HCT116 (cell line): ENCODE measurements at regions not wholly inside any gene's neighbourhood (a gene's known extent, or its start where the extent isn't known, plus 50 kb on each side); places are given as distances from the start of the nearest gene placed in this dataset.

ENCODE experiments used
- ATAC-seq: fragments of 200-7000 bp; cut with Tn5 transposase; 2 replicates; pipeline ENCODE4 v1.9.1; 2020; ENCODE audit warnings: mild to moderate bottlenecking, moderate library complexity
- BruUV-seq: library from RNA; stranded (reverse); fragments of 400-500 nt; replicated peaks from 2 replicates; lab custom pipeline; 2021; lab: Mats Ljungman, UMichigan
- CTCF ChIA-PET: fragments of 300-600 bp; sonication (Branson Sonifier 250); formaldehyde crosslinking; loops from one replicate; lab custom pipeline; 2021; ENCODE audit warnings: antibody characterized with exemption; lab: Charles Lee
- POLR2A ChIA-PET: fragments of 300-600, 350-600 bp; sonication (Branson Sonifier 250); formaldehyde crosslinking; loops from one replicate; lab custom pipeline; 2021; ENCODE audit warnings: antibody characterized with exemption; lab: Charles Lee
- RAD21 ChIA-PET, 2 experiments: fragments of 300-600 bp; sonication (Branson Sonifier 250); formaldehyde crosslinking; loops; one replicate each; lab custom pipeline; 2023; ENCODE audit warnings: low total read pairs in 2 of 2; ENCODE audit not compliant: uncharacterized antibody in 2 of 2, unreplicated experiment in 2 of 2, low non-redundant PET in 1 of 2; lab: Charles Lee
- DNase-seq: peaks from one replicate; pipeline ENCODE4 v3.0.0-alpha.2; 2010; ENCODE audit warnings: low read depth, low spot score
- H2AFZ ChIP-seq: fragments of 200-600 bp; shearing (Covaris generic), sonication (generic); 2 replicates; pipeline ENCODE4 v1.6.1; 2017; ENCODE audit warnings: low read depth, mixed run types, mixed read lengths, antibody characterized with exemption, low read length; ENCODE audit not compliant: poor library complexity, severe bottlenecking
- H3K27ac ChIP-seq: 2 replicates; pipeline ENCODE4 v1.5.1; 2012; ENCODE audit warnings: low read depth, low read length
- H3K27me3 ChIP-seq: fragments of 200-600 bp; sonication (generic); 2 replicates; pipeline ENCODE4 v1.6.1; 2016; ENCODE audit warnings: mixed run types, low read length, mixed read lengths; ENCODE audit not compliant: insufficient read depth
- H3K36me3 ChIP-seq, 2 experiments: fragments of 200-500 bp in 1 of 2; fragments of 200-600 bp in 1 of 2; sonication (Bioruptor generic) in 1 of 2; sonication (generic) in 1 of 2; 2 replicates each; pipeline versions ENCODE4 v1.5.1 to v1.6.1; 2014 to 2016; ENCODE audit warnings: low read length in 2 of 2, inconsistent platforms in 1 of 2, mixed read lengths in 1 of 2, mixed run types in 1 of 2; ENCODE audit not compliant: insufficient read depth in 2 of 2, control insufficient read depth in 1 of 2
- H3K4me1 ChIP-seq, 2 experiments: fragments of 200-600 bp in 1 of 2; sonication (generic) in 1 of 2; 2 replicates each; pipeline versions ENCODE4 v1.5.1 to v1.6.1; 2012 to 2017; ENCODE audit warnings: low read length in 2 of 2, inconsistent platforms in 1 of 2, mild to moderate bottlenecking in 1 of 2, mixed read lengths in 1 of 2, mixed run types in 1 of 2, moderate library complexity in 1 of 2; ENCODE audit not compliant: insufficient read depth in 2 of 2, control insufficient read depth in 1 of 2
- H3K4me2 ChIP-seq: fragments of 200-600 bp; sonication (generic); 2 replicates; pipeline ENCODE4 v1.6.1; 2017; ENCODE audit warnings: mixed run types, low read length, mixed read lengths
- H3K4me3 ChIP-seq, 2 experiments: fragments of 200-600 bp in 1 of 2; sonication (generic) in 1 of 2; replicated peaks in 1 of 2; 2 replicates each; pipeline ENCODE4 v1.5.1; 2011 to 2016; ENCODE audit warnings: low read length in 2 of 2, control low read depth in 1 of 2, low read depth in 1 of 2, mild to moderate bottlenecking in 1 of 2, mixed read lengths in 1 of 2, mixed run types in 1 of 2
- H3K79me2 ChIP-seq: fragments of 200-600 bp; sonication (generic); 2 replicates; pipeline ENCODE4 v1.6.1; 2017; ENCODE audit warnings: mild to moderate bottlenecking, mixed run types, low read length, moderate library complexity, mixed read lengths; ENCODE audit not compliant: insufficient read depth
- H3K9ac ChIP-seq: fragments of 200-600 bp; sonication (generic); 2 replicates; pipeline ENCODE4 v1.6.1; 2016; ENCODE audit warnings: low read length, mixed read lengths
- H3K9me2 ChIP-seq: fragments of 200-600 bp; sonication (generic), shearing (Covaris generic); 2 replicates; pipeline ENCODE4 v1.6.1; 2017; ENCODE audit warnings: mixed run types, mild to moderate bottlenecking, moderate library complexity; ENCODE audit not compliant: insufficient read depth
- H3K9me3 ChIP-seq, 2 experiments: fragments of 200-500 bp in 1 of 2; fragments of 200-600 bp in 1 of 2; sonication (Bioruptor generic) in 1 of 2; sonication (generic) in 1 of 2; 2 replicates each; pipeline ENCODE4 v1.6.1; 2014 to 2017; ENCODE audit warnings: low read length in 2 of 2, mixed read lengths in 2 of 2, inconsistent platforms in 1 of 2, low read depth in 1 of 2, mild to moderate bottlenecking in 1 of 2, mixed run types in 1 of 2, moderate library complexity in 1 of 2; ENCODE audit not compliant: control insufficient read depth in 1 of 2, insufficient read depth in 1 of 2
- H4K20me1 ChIP-seq: fragments of 200-600 bp; sonication (generic), shearing (Covaris generic); 2 replicates; pipeline ENCODE4 v1.6.1; 2017; ENCODE audit warnings: mixed run types, mild to moderate bottlenecking, moderate library complexity; ENCODE audit not compliant: insufficient read depth
- EGR1 ChIP-seq: IDR thresholded peaks from 2 replicates; pipeline ENCODE4 v1.6.1; 2012; ENCODE audit warnings: low read depth
- EZH2 ChIP-seq: fragments of 200-600 bp; sonication (generic); IDR thresholded peaks from 2 replicates; pipeline ENCODE4 v1.6.1; 2017; ENCODE audit warnings: antibody characterized with exemption, mixed run types
- FOSL1 ChIP-seq: IDR thresholded peaks from 2 replicates; pipeline ENCODE4 v1.6.1; 2012; ENCODE audit warnings: low read depth
- POLR2A ChIP-seq: IDR thresholded peaks from 2 replicates; pipeline ENCODE4 v1.7.0; 2011; ENCODE audit warnings: borderline replicate concordance; ENCODE audit not compliant: insufficient read depth, insufficient read length; ENCODE audit errors: extremely low read depth
- POLR2AphosphoS5 ChIP-seq: IDR thresholded peaks from 2 replicates; pipeline ENCODE4 v1.6.1; 2011; ENCODE audit warnings: mild to moderate bottlenecking, low read depth, low read length, moderate library complexity
- RAD21 ChIP-seq: IDR thresholded peaks from 2 replicates; pipeline ENCODE4 v1.6.1; 2012; ENCODE audit warnings: low read depth, mild to moderate bottlenecking
- SIN3A ChIP-seq: IDR thresholded peaks from 2 replicates; pipeline ENCODE4 v1.6.1; 2012; ENCODE audit warnings: low read depth
- SP1 ChIP-seq: IDR thresholded peaks from 2 replicates; pipeline ENCODE4 v1.6.1; 2012; ENCODE audit warnings: low read depth
- SRF ChIP-seq: IDR thresholded peaks from 2 replicates; pipeline ENCODE4 v1.6.1; 2012; ENCODE audit warnings: low read depth
- TCF7L2 ChIP-seq: IDR thresholded peaks from 2 replicates; pipeline ENCODE4 v1.7.0; 2011; ENCODE audit warnings: borderline replicate concordance, inconsistent platforms; ENCODE audit not compliant: insufficient read depth, insufficient read length; ENCODE audit errors: extremely low read depth
- YY1 ChIP-seq: IDR thresholded peaks from 2 replicates; pipeline ENCODE4 v1.6.1; 2011; ENCODE audit warnings: low read length, low read depth, moderate library complexity, mild to moderate bottlenecking; ENCODE audit not compliant: insufficient replicate concordance; ENCODE audit errors: extremely low read depth
- ZFX ChIP-seq: fragments of 450-650 bp; IDR thresholded peaks from 2 replicates; pipeline ENCODE4 v1.6.1; 2017
- ZNF274 ChIP-seq: fragments of 200-500 bp; sonication (Bioruptor generic); IDR thresholded peaks from 2 replicates; pipeline ENCODE4 v1.6.1; 2014; ENCODE audit warnings: mild to moderate bottlenecking, low read depth, low read length, inconsistent platforms
- intact Hi-C: fragments of 100-400 bp; cut with micrococcal nuclease; formaldehyde crosslinking; loops from 2 replicates; pipeline ENCODE4 v1.10.0; 2022
- TF ChIP-seq, protein P1 (sequence below): IDR thresholded peaks from 2 replicates; pipeline ENCODE4 v1.6.1; 2012; ENCODE audit warnings: low read depth
- TF ChIP-seq, protein P2 (sequence below): IDR thresholded peaks from 2 replicates; pipeline ENCODE4 v1.6.1; 2011; ENCODE audit warnings: mild to moderate bottlenecking, low read length, moderate library complexity; ENCODE audit not compliant: insufficient replicate concordance; ENCODE audit errors: extremely low read depth
- TF ChIP-seq, protein P3 (sequence below): IDR thresholded peaks from 2 replicates; pipeline ENCODE4 v1.6.1; 2012
- TF ChIP-seq, protein P4 (sequence below), 3 experiments: fragments of 200-600 bp in 1 of 3; sonication (generic) in 1 of 3; IDR thresholded peaks in 2 of 3; conservative IDR thresholded peaks in 1 of 3; 2 replicates each; pipeline ENCODE4 v1.5.1; 2012 to 2017; ENCODE audit warnings: low read depth in 2 of 3, low read length in 2 of 3, antibody characterized with exemption in 1 of 3, borderline replicate concordance in 1 of 3, control low read depth in 1 of 3, mild to moderate bottlenecking in 1 of 3, mixed read lengths in 1 of 3, mixed run types in 1 of 3, moderate library complexity in 1 of 3; ENCODE audit not compliant: insufficient read depth in 1 of 3
- TF ChIP-seq, protein P5 (sequence below): IDR thresholded peaks from 2 replicates; pipeline ENCODE4 v1.6.1; 2012

DNA sequence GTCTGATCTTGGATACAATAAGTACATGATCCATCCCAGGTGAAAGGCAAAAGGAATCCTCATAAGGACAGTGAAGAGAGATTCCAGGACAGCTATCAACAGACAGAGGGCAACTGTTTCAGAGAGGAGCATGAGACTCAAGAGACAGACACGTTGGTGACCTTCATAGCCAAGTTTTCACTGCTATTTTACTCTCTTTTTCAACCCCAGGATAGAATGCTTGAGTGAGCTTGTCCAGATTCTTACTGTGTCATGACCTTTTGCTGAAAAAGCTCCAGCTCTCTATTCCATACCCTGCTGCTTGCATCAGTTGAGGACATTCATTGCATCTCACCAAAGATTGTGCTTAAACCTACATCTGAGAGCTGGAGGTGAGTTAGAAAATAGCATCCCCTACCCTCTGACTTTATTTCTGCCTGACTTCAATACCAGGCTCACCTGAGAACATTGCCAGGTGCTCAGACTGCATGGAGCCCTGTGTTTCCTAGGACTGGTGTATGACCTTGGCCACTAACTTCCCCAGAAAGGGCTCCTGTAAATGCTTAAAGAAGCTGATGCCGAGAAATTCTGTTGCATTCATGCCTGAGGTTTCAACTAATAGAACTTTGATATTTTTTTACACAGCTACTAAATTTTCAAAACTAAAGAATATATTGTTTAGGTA is 70.4 kb upstream of the TMEM17 start:
- TF ChIP-seq, protein P1, sequence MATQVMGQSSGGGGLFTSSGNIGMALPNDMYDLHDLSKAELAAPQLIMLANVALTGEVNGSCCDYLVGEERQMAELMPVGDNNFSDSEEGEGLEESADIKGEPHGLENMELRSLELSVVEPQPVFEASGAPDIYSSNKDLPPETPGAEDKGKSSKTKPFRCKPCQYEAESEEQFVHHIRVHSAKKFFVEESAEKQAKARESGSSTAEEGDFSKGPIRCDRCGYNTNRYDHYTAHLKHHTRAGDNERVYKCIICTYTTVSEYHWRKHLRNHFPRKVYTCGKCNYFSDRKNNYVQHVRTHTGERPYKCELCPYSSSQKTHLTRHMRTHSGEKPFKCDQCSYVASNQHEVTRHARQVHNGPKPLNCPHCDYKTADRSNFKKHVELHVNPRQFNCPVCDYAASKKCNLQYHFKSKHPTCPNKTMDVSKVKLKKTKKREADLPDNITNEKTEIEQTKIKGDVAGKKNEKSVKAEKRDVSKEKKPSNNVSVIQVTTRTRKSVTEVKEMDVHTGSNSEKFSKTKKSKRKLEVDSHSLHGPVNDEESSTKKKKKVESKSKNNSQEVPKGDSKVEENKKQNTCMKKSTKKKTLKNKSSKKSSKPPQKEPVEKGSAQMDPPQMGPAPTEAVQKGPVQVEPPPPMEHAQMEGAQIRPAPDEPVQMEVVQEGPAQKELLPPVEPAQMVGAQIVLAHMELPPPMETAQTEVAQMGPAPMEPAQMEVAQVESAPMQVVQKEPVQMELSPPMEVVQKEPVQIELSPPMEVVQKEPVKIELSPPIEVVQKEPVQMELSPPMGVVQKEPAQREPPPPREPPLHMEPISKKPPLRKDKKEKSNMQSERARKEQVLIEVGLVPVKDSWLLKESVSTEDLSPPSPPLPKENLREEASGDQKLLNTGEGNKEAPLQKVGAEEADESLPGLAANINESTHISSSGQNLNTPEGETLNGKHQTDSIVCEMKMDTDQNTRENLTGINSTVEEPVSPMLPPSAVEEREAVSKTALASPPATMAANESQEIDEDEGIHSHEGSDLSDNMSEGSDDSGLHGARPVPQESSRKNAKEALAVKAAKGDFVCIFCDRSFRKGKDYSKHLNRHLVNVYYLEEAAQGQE, result no peak
- TF ChIP-seq, protein P2, sequence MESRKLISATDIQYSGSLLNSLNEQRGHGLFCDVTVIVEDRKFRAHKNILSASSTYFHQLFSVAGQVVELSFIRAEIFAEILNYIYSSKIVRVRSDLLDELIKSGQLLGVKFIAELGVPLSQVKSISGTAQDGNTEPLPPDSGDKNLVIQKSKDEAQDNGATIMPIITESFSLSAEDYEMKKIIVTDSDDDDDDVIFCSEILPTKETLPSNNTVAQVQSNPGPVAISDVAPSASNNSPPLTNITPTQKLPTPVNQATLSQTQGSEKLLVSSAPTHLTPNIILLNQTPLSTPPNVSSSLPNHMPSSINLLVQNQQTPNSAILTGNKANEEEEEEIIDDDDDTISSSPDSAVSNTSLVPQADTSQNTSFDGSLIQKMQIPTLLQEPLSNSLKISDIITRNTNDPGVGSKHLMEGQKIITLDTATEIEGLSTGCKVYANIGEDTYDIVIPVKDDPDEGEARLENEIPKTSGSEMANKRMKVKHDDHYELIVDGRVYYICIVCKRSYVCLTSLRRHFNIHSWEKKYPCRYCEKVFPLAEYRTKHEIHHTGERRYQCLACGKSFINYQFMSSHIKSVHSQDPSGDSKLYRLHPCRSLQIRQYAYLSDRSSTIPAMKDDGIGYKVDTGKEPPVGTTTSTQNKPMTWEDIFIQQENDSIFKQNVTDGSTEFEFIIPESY, result no peak
- TF ChIP-seq YY1 (no peak), SIN3A (no peak), TCF7L2 (no peak), SP1 (no peak), ZFX (no peak), EZH2 (no peak), ZNF274 (no peak), POLR2A (no peak), RAD21 (no peak), EGR1 (no peak), POLR2AphosphoS5 (no peak), SRF (no peak), FOSL1 (no peak)
- TF ChIP-seq, protein P3, sequence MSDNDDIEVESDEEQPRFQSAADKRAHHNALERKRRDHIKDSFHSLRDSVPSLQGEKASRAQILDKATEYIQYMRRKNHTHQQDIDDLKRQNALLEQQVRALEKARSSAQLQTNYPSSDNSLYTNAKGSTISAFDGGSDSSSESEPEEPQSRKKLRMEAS, result no peak
- TF ChIP-seq, protein P4, sequence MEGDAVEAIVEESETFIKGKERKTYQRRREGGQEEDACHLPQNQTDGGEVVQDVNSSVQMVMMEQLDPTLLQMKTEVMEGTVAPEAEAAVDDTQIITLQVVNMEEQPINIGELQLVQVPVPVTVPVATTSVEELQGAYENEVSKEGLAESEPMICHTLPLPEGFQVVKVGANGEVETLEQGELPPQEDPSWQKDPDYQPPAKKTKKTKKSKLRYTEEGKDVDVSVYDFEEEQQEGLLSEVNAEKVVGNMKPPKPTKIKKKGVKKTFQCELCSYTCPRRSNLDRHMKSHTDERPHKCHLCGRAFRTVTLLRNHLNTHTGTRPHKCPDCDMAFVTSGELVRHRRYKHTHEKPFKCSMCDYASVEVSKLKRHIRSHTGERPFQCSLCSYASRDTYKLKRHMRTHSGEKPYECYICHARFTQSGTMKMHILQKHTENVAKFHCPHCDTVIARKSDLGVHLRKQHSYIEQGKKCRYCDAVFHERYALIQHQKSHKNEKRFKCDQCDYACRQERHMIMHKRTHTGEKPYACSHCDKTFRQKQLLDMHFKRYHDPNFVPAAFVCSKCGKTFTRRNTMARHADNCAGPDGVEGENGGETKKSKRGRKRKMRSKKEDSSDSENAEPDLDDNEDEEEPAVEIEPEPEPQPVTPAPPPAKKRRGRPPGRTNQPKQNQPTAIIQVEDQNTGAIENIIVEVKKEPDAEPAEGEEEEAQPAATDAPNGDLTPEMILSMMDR (IDR thresholded peaks at IDR 0.05 in 2 of 3, conservative IDR thresholded peaks at IDR 0.05 in 1 of 3; ENCODE audit: borderline replicate concordance in 1 of 3, insufficient read depth in 1 of 3, low read depth in 2 of 3, low read length in 2 of 3), result no peak
- TF ChIP-seq, protein P5, sequence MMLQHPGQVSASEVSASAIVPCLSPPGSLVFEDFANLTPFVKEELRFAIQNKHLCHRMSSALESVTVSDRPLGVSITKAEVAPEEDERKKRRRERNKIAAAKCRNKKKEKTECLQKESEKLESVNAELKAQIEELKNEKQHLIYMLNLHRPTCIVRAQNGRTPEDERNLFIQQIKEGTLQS, result no peak
- peak overlapping the region; percentile 51; the same call in 1 of the 2 replicates for H3K9ac ChIP-seq
- ATAC-seq (no peak), DNase-seq (no peak)
- ChIA-PET POLR2A (interaction anchor here (2.1 to 2.6 kb wide), 2 partner anchors 119 to 129 kb away, joined by 13 to 22 read pairs; partner anchors contain the start of gene EHBP1), RAD21 (no interaction called here), CTCF (interaction anchor here (0.6 to 2.7 kb wide), 3 partner anchors 119 to 199 kb away, joined by 3 to 12 read pairs (median 4); no protein-coding TSS in a partner anchor)
- no peaks in the 10 kb centered on the region for H3K79me2 ChIP-seq
- peaks cover 0 to 8% of the 10 kb centered on the region in 2 experiments; a peak in 1 of 4 replicates for H3K9me3 ChIP-seq
- H2AFZ ChIP-seq, result peak overlapping the region; percentile 42
- no peak overlapping the region for H3K4me2 ChIP-seq
- H3K9me2 ChIP-seq, result no peaks in the 10 kb centered on the region
- H3K36me3 ChIP-seq, result peaks cover 0 to 35% of the 10 kb centered on the region in 2 experiments; a peak in 1 of 4 replicates
- intact Hi-C loops, result no loop called here
- BruUV-seq, result no TSS peak
- H3K27me3 ChIP-seq, result no peaks in the 10 kb centered on the region
- peak overlapping the region; percentile 98 for H3K27ac ChIP-seq
- H4K20me1 ChIP-seq, result no peaks in the 10 kb centered on the region
- H3K4me3 ChIP-seq, result no peak overlapping the region
- peaks cover 48 to 64% of the 10 kb centered on the region in 2 experiments for H3K4me1 ChIP-seq
